ENCODE measurements at regions not wholly inside any gene's neighbourhood (a gene's known extent, or its start where the extent isn't known, plus 50 kb on each side); places are given as distances from the start of the nearest gene placed in this dataset.

DNA sequence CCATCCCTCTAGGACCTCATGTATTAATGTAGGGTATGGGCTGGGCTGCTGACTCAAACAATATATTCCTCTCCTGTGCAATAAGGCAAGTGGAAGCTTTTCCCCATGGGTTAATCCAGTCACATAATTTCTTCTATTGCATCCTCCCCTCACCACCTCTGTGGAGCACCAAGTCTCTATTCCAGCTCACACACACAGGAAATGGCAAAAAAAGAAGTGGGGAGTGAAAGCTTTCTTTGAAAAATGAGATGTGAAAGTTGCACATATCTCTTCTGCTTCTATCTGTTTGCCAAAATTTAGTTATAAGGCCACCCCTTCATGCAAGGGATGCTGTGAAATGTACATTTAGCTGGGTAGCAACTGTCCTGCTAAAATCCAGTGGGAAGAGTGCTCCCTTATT, 121.3 kb downstream of the CDC42EP3 start:
- DNase-seq: no peak

- DNase-seq: no peak
Measured at GRCh38 chr2:37551783-37552182, 119.7 kb downstream of the CDC42EP3 start.

- DNase-seq: no peak
Measured at GRCh38 chr2:37552339-37552738, 119.1 kb downstream of the CDC42EP3 start.

GRCh38 chr2:37553411-37554154, 117.9 kb downstream of the CDC42EP3 start:
- DNase-seq: no peak

DNA sequence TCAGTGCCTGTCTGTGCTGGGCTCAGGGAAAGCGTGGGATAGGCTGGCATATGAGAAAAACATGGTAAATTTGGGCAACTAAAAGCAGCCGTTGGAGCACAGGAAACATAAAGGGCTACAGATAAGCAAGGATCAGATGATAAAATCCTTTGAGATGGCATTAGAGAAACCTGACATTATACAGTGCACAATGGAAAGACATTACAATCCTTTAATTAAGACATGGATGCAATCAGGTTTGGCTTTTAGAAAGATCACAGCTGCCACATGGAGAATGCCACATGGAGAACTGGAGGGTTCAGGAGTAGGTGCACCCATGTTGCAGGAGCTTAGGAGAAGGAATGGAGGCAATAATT, 117.3 kb downstream of the CDC42EP3 start:
- peak; percentile 30 for DNase-seq

- no peak for DNase-seq
Measured at GRCh38 chr2:37554687-37555086, 116.8 kb downstream of the CDC42EP3 start.

GRCh38 chr2:37555457-37555856, 116.0 kb downstream of the CDC42EP3 start:
- peak; percentile 28 for DNase-seq

DNA sequence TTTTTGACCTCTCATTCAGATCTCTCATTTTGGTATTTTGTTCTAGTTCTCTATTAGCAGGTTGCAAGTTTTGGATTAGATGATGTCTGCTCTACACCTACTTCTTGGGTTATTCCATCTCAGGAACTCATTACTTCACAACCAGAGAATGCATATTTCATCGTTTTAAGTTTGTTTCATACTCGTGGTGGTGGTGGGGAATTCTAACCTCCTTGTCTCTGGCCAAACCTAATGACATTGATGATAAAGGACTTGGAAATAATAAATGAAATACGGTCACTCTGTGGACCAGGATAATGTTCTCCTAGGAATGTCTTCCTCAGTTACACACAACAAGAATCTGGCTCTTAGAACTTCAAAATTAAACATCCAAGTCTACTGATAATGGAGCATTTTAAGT, 115.2 kb downstream of the CDC42EP3 start:
- no peak for DNase-seq

GRCh38 chr2:37558623-37559022, 112.8 kb downstream of the CDC42EP3 start:
- DNase-seq: peak; percentile 37

DNA sequence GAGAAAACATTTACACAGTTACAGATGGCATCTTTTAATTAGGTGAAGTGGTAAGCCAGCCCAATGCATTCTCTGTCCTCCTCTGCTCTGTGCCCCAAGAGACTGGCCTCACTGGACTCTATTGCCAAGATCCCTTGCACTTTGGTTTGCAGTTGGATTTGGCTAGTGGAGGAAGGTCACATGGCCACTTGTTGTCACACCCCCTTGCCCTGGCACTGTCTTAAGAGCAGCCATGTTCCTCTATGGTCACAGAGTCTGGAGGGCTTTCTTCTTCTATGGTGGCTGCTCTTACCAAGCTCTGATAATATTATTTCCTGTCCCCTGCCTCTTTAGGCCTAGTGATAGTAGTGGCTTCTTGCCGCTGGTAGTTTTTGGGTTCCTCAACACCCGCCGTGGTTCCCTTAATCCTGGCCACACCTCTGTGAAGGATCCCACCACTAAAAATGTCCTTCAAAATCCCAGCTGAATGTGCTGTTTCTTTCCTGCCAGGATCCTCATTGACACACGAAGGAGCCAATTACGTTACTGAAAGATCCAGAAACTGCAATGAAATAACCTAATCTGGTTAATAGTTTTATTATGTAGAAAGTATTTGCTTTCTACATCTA, 111.1 kb downstream of the CDC42EP3 start:
- no peak for DNase-seq

GRCh38 chr2:37560863-37561614, 110.4 kb downstream of the CDC42EP3 start:
- DNase-seq: no peak

DNA sequence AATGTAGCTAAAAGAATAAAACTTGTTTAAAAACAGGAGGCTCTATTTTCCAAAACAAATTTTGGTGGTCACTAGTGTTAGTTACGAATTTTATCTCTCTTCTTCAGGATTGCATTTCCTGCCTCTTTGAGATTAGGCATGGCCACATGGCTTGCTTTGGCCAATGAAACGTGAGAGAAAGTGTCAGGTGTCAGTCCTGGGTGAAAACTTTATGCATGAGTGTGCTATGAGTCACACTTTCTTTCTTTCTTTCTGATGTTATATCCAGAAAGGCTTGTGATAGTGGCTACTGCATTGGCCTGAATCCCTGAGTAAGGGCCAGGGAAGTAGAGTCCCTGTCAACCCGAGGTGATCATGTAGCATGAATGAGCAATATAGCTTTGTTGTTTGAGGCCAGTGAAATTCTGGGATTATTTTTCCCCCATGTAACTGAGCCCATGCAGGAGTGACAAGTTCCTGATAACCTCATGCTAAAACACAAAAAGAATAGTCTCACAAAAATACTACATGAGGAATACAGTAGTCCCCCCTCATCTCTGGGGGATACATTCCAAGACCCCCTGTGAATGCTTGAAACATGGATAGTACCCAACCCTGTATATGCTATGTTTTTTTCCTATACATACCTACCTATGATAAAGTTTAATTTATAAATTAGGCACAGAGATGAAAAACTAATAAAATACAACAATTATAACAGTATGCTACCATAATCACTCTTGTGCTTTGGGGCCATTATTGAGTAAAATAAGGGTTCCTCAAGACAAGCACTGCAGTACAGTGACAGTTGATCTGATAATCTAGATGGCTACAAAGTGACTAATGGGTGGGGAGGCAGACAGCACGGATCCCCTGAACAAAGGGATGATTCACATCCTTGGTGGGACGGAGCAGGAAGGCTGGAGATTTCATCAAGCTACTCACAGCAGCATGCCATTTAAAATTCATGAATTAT, 109.5 kb downstream of the CDC42EP3 start:
- DNase-seq: peak; percentile 88

DNA sequence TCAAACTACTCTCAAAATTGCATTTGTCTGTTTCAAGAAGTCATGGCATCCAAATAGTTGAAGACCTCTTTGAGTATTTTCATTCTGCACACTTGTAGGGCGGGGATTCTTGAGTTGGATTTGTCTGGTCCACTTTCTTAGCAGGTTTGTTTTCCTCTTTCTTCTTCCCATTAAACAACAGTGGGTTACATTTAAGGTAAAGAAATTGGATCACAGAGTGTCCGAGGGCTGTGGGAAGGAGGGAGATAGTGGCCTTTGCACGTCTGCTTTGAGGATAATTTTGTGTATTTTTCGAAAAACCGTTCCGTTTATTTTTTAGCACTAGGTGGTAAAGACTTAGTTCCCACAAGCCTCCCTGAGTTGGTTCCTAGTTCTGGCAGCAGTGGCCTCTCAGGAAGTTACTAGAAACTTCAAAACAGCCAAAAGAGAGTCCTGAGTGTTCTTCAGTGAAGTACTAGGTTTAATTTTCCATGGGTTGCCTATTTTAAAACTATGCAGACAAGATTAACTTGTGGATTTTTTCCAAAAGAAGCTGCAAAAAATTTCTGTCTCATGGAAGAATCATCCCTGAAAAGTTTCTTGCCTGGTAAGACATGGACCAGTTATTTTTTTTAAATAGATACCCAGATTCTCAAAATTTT, 107.9 kb downstream of the CDC42EP3 start:
- no peak for DNase-seq

GRCh38 chr2:37564356-37564755, 107.1 kb downstream of the CDC42EP3 start:
- DNase-seq: no peak

- DNase-seq: no peak
Measured at GRCh38 chr2:37566517-37566981, 104.9 kb downstream of the CDC42EP3 start.

DNA sequence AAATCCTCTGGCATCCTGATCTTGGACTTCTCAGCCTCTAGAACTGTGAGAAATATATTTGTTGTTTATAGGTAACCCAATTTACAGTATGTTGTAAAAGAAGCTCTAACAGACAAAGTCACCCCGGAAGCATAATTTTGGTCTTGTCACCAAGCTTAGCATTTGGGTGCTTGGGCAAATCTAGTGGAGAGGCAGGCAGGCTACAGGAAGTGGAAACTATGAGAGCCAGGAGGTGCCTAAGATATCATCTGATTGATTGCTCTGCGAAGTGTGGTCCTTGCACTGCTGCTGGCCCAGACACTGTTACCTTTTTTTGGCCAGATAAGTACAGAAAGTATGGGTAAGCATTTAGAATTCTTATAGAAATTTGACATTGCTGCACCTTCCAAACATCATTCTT, 102.9 kb downstream of the CDC42EP3 start:
- DNase-seq: peak; percentile 19

GRCh38 chr2:37569131-37569823, 102.2 kb downstream of the CDC42EP3 start:
- no peak for DNase-seq

- DNase-seq: no peak
Measured at GRCh38 chr2:37569986-37570679, 101.3 kb downstream of the CDC42EP3 start.

DNA sequence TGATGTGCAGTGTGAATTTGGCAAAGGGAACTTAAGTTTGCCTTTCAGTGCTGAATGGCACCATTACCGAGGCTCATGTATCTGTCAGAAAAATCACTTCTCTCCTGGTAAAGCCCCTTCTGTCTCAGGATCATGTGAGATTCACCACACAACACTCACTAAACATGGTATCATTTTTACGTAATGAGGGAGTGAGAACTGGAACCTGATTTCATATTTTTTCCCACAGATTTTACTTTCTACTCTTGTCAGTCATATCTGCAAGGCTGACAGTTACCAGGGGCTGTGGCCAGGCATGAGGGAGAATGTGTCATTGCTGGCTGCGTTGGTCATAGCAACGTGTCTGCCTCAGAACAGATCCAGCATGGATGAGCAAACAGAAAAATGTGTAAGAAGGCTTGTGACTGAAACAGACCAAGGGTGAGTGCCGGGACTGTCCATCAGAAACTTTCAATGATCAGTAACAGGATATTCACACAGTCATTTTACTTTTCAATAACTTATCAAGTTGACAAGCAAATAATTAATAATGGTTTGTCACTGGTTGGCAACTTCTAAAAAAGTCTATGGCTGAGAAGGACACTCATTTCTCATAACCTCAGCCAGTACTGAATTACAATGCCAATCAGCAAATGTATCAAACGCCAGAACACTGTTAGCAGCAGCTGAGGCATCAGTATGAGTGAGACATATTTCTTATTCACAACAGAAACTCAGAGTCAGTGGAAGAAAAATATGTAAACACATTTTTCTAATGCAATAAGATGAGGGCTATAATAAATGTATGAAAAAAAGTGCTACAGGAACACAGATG, 100.5 kb downstream of the CDC42EP3 start:
- no peak for DNase-seq

GRCh38 chr2:37571587-37572136, 99.8 kb downstream of the CDC42EP3 start:
- DNase-seq: no peak
